ENCODE measurements at regions not wholly inside any gene's neighbourhood (a gene's known extent, or its start where the extent isn't known, plus 50 kb on each side); places are given as distances from the start of the nearest gene placed in this dataset.

DNA sequence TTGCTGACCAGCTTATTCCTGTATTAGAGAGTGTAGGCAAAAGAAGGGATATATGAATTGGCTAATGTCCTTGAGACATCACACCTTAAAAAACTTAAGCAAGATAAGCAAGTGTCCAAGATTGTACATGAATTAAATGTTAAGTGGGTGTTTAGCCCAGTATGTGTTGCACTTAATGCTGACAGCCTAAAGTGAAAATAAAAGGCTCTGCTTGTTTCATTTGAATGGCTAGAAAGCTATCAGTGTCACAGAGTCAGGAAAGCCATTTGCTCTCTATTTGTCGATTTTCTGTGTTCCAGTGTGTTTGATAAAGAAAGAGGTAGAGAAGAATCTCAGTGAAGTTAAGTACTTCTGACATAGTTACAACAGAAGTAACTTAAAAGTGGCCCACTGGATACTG lies 744.9 kb downstream of the ANKRD7 start:
- ChIA-PET CTCF (no interaction called here), POLR2A (no interaction called here)
- no peak for DNase-seq (ENCODE audit: extremely low spot score)
- TF ChIP-seq FOXM1 (IDR thresholded peaks at IDR 0.05; ENCODE audit: borderline replicate concordance) (no peak), ELF4 (IDR thresholded peaks at IDR 0.05) (no peak), BHLHE40 (IDR thresholded peaks at IDR 0.05; ENCODE audit: borderline replicate concordance) (no peak), LEF1 (IDR thresholded peaks at IDR 0.05; ENCODE audit: borderline replicate concordance) (no peak), ARNT (IDR thresholded peaks at IDR 0.05) (no peak), SP1 (IDR thresholded peaks at IDR 0.05) (no peak), SUZ12 (IDR thresholded peaks at IDR 0.05) (no peak), NFRKB (IDR thresholded peaks at IDR 0.05) (no peak), CTBP1 (IDR thresholded peaks at IDR 0.05; ENCODE audit: borderline replicate concordance) (no peak)
- TF ChIP-seq, protein P1, sequence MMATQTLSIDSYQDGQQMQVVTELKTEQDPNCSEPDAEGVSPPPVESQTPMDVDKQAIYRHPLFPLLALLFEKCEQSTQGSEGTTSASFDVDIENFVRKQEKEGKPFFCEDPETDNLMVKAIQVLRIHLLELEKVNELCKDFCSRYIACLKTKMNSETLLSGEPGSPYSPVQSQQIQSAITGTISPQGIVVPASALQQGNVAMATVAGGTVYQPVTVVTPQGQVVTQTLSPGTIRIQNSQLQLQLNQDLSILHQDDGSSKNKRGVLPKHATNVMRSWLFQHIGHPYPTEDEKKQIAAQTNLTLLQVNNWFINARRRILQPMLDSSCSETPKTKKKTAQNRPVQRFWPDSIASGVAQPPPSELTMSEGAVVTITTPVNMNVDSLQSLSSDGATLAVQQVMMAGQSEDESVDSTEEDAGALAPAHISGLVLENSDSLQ (IDR thresholded peaks at IDR 0.05), result no peak

DNA sequence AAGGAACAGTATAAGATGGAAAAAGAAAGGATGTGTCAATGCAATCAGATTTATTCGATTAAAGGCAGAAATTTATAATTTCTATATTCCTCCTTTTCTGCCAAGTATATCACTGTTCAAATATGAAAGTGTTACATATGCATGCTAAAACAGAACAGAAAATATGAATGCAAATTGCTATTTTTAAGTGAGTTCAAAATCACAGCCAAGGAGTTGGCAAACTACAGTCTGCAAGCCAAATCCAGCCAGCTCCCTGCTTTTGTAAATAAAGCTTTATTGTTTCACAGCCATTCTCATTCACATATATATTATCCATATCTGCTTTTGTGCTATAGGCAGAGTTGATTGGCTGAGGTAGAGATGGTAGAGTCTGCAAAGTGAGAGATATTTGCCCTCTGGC lies 747.2 kb downstream of the ANKRD7 start:
- TF ChIP-seq FOXA1 (IDR thresholded peaks at IDR 0.05) (no peak), LEF1 (IDR thresholded peaks at IDR 0.05; ENCODE audit: borderline replicate concordance) (no peak), TARDBP (IDR thresholded peaks at IDR 0.05) (no peak), FOXK2 (IDR thresholded peaks at IDR 0.05) (no peak), SP1 (IDR thresholded peaks at IDR 0.05) (no peak), SUZ12 (IDR thresholded peaks at IDR 0.05) (no peak), ZNF384 (IDR thresholded peaks at IDR 0.05) (no peak), FOXM1 (IDR thresholded peaks at IDR 0.05; ENCODE audit: borderline replicate concordance) (no peak), ARNT (IDR thresholded peaks at IDR 0.05) (no peak), HDGF (IDR thresholded peaks at IDR 0.05; ENCODE audit: borderline replicate concordance) (no peak), ELF4 (IDR thresholded peaks at IDR 0.05) (no peak), BHLHE40 (IDR thresholded peaks at IDR 0.05; ENCODE audit: borderline replicate concordance) (no peak), L3MBTL2 (conservative IDR thresholded peaks at IDR 0.05) (no peak), CTBP1 (IDR thresholded peaks at IDR 0.05; ENCODE audit: borderline replicate concordance) (no peak), NFRKB (IDR thresholded peaks at IDR 0.05) (no peak)
- TF ChIP-seq, protein P1 (IDR thresholded peaks at IDR 0.05), result no peak
- CTCF ChIA-PET, result no interaction called here
- no peak for DNase-seq (ENCODE audit: extremely low spot score)
- POLR2A ChIA-PET, result no interaction called here

DNA sequence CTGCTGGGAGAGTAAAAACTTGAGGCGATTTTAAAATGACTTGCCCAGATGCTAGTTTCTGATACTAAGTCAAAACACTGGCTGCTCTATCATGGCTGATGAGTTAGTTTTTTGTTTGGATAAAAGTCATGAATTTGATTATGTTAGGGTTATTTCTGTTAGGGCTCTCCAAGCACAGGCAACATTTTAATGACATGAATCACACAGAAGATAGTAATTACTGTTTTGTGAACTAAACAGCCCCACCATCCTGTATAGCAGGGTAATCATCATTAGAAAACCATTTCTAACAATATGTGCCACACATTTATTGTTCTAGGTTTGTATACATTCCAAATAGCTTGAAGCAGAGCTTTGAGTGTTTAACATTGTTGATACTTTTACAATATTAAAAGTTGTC lies 750.3 kb downstream of the ANKRD7 start:
- ChIA-PET POLR2A (no interaction called here), CTCF (no interaction called here)
- no peak for DNase-seq (ENCODE audit: extremely low spot score)
- TF ChIP-seq TARDBP (IDR thresholded peaks at IDR 0.05) (no peak), ARNT (IDR thresholded peaks at IDR 0.05) (no peak), FOXA1 (IDR thresholded peaks at IDR 0.05) (no peak), NFRKB (IDR thresholded peaks at IDR 0.05) (no peak), SP1 (IDR thresholded peaks at IDR 0.05) (no peak), BHLHE40 (IDR thresholded peaks at IDR 0.05; ENCODE audit: borderline replicate concordance) (no peak), FOXM1 (IDR thresholded peaks at IDR 0.05; ENCODE audit: borderline replicate concordance) (no peak), SUZ12 (IDR thresholded peaks at IDR 0.05) (no peak), ELF4 (IDR thresholded peaks at IDR 0.05) (no peak), CTBP1 (IDR thresholded peaks at IDR 0.05; ENCODE audit: borderline replicate concordance) (no peak), LEF1 (IDR thresholded peaks at IDR 0.05; ENCODE audit: borderline replicate concordance) (no peak)
- TF ChIP-seq, protein P1 (IDR thresholded peaks at IDR 0.05), result no peak

DNA sequence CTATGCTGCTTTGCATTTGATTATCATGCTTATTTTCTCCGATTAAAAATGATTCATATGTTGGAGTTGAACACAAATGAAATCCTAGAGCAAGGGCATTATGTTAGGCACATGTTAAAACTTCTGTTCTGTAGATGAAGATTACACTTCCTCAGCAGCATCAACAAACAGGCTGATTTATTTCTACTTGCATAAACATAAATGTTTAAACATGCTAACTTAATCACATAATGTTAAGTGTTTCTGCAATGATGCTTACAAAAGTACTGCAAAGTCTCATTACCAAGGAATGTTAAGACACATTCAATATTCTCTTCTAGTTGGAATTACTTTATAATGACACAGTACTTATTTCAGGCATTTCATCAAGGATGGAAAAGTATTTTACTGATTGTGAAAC lies 770.8 kb downstream of the ANKRD7 start:
- CTCF ChIA-PET, result no interaction called here
- POLR2A ChIA-PET, result no interaction called here
- no peak for DNase-seq (ENCODE audit: extremely low spot score)
- TF ChIP-seq HDGF (IDR thresholded peaks at IDR 0.05; ENCODE audit: borderline replicate concordance), result no peak
- TF ChIP-seq FOXM1 (IDR thresholded peaks at IDR 0.05; ENCODE audit: borderline replicate concordance), result no peak
- no peak for TF ChIP-seq FOXK2 (IDR thresholded peaks at IDR 0.05)
- TF ChIP-seq L3MBTL2 (conservative IDR thresholded peaks at IDR 0.05), result no peak
- TF ChIP-seq FOXA1 (IDR thresholded peaks at IDR 0.05), result no peak
- no peak for TF ChIP-seq ZNF384 (IDR thresholded peaks at IDR 0.05)
- TF ChIP-seq TARDBP (IDR thresholded peaks at IDR 0.05), result no peak
- no peak for TF ChIP-seq SP1 (IDR thresholded peaks at IDR 0.05)
- TF ChIP-seq ARNT (IDR thresholded peaks at IDR 0.05), result no peak
- no peak for TF ChIP-seq BHLHE40 (IDR thresholded peaks at IDR 0.05; ENCODE audit: borderline replicate concordance)
- no peak for TF ChIP-seq CTBP1 (IDR thresholded peaks at IDR 0.05; ENCODE audit: borderline replicate concordance)
- TF ChIP-seq SUZ12 (IDR thresholded peaks at IDR 0.05), result no peak
- TF ChIP-seq, protein P1 (IDR thresholded peaks at IDR 0.05), result no peak
- no peak for TF ChIP-seq ELF4 (IDR thresholded peaks at IDR 0.05)
- no peak for TF ChIP-seq NFRKB (IDR thresholded peaks at IDR 0.05)

DNA sequence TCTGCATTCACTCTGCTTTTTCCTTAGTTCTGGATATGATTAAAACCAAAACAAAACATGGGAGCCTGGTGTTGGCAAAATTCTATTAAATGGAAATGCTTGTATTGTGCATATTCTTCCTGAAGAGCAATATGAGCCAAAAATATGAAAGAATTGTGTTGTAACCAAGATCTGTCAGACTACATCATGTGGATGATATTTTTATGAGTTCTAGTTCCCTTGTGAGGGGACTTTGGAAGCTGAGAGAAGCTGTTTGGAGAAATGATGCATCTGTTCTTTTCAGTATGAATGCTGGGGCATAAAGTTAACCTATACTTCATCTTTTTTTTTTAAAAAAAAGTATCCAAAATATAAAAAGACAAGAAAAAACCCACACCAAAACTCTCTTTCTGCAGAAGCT lies 782.7 kb downstream of the ANKRD7 start:
- CTCF ChIA-PET, result no interaction called here
- TF ChIP-seq L3MBTL2 (conservative IDR thresholded peaks at IDR 0.05) (no peak), ARNT (IDR thresholded peaks at IDR 0.05) (no peak), SUZ12 (IDR thresholded peaks at IDR 0.05) (no peak), NFRKB (IDR thresholded peaks at IDR 0.05) (no peak), BHLHE40 (IDR thresholded peaks at IDR 0.05; ENCODE audit: borderline replicate concordance) (no peak), LEF1 (IDR thresholded peaks at IDR 0.05; ENCODE audit: borderline replicate concordance) (no peak), HDGF (IDR thresholded peaks at IDR 0.05; ENCODE audit: borderline replicate concordance) (no peak), SP1 (IDR thresholded peaks at IDR 0.05) (no peak), FOXM1 (IDR thresholded peaks at IDR 0.05; ENCODE audit: borderline replicate concordance) (no peak), FOXA1 (IDR thresholded peaks at IDR 0.05) (no peak), CTBP1 (IDR thresholded peaks at IDR 0.05; ENCODE audit: borderline replicate concordance) (no peak)
- TF ChIP-seq, protein P1 (IDR thresholded peaks at IDR 0.05), result no peak
- DNase-seq (ENCODE audit: extremely low spot score), result no peak
- POLR2A ChIA-PET, result no interaction called here
